ENCODE measurements at regions not wholly inside any gene's neighbourhood (a gene's known extent, or its start where the extent isn't known, plus 50 kb on each side); places are given as distances from the start of the nearest gene placed in this dataset.
"Not testable (repeated sequence)": the region's sequence is repeated elsewhere in the genome, so short reads cannot be mapped to it uniquely, and the experiment has no call there.

- H3K27ac ChIP-seq (ENCODE audit: low read length) = no peak overlapping the region
- H3K4me3 ChIP-seq (ENCODE audit: low read depth in 1 of 2, low read length in 2 of 2) = no peak overlapping the region
- H3K4me1 ChIP-seq (ENCODE audit: control insufficient read depth in 1 of 2, insufficient read depth in 2 of 2, low read length in 2 of 2) = no peaks in the 10 kb centered on the region
- H3K36me3 ChIP-seq (ENCODE audit: control insufficient read depth in 1 of 2, insufficient read depth in 2 of 2, low read length in 2 of 2) = no peaks in the 10 kb centered on the region
- H3K27me3 ChIP-seq (ENCODE audit: low read depth, low read length) = no peaks in the 10 kb centered on the region
- H3K9me3 ChIP-seq (ENCODE audit: control insufficient read depth in 1 of 2, low read length in 2 of 2) = no peaks in the 10 kb centered on the region
Observed at GRCh38 chr21:35819134-35819533, 241.2 kb downstream of the SETD4 start.

- Histone ChIP-seq H3K4me1 (ENCODE audit: control insufficient read depth in 1 of 2, insufficient read depth in 2 of 2, low read length in 2 of 2) (no peaks in the 10 kb centered on the region), H3K4me3 (ENCODE audit: low read depth in 1 of 2, low read length in 2 of 2) (no peak overlapping the region), H3K9me3 (ENCODE audit: control insufficient read depth in 1 of 2, low read length in 2 of 2) (no peaks in the 10 kb centered on the region), H3K27me3 (ENCODE audit: low read depth, low read length) (no peaks in the 10 kb centered on the region), H3K27ac (ENCODE audit: low read length) (no peak overlapping the region), H3K36me3 (ENCODE audit: control insufficient read depth in 1 of 2, insufficient read depth in 2 of 2, low read length in 2 of 2) (no peaks in the 10 kb centered on the region)
Observed at GRCh38 chr21:35818597-35818996, 241.7 kb downstream of the SETD4 start.

GRCh38 chr21:35814858-35815619 is 245.3 kb downstream of the SETD4 start:
- no peak overlapping the region for H3K27ac ChIP-seq (ENCODE audit: low read length)
- no peaks in the 10 kb centered on the region for H3K27me3 ChIP-seq (ENCODE audit: low read depth, low read length)
- H3K9me3 ChIP-seq (ENCODE audit: control insufficient read depth in 1 of 2, low read length in 2 of 2) = no peaks in the 10 kb centered on the region
- no peaks in the 10 kb centered on the region for H3K4me1 ChIP-seq (ENCODE audit: control insufficient read depth in 1 of 2, insufficient read depth in 2 of 2, low read length in 2 of 2)
- no peak overlapping the region for H3K4me3 ChIP-seq (ENCODE audit: low read depth in 1 of 2, low read length in 2 of 2)
- no peaks in the 10 kb centered on the region for H3K36me3 ChIP-seq (ENCODE audit: control insufficient read depth in 1 of 2, insufficient read depth in 2 of 2, low read length in 2 of 2)

GRCh38 chr21:35812679-35813078 is 247.6 kb downstream of the SETD4 start:
- Histone ChIP-seq H3K27me3 (ENCODE audit: low read depth, low read length) (no peaks in the 10 kb centered on the region), H3K9me3 (ENCODE audit: control insufficient read depth in 1 of 2, low read length in 2 of 2) (no peaks in the 10 kb centered on the region), H3K27ac (ENCODE audit: low read length) (no peak overlapping the region), H3K4me1 (ENCODE audit: control insufficient read depth in 1 of 2, insufficient read depth in 2 of 2, low read length in 2 of 2) (no peaks in the 10 kb centered on the region), H3K4me3 (ENCODE audit: low read depth in 1 of 2, low read length in 2 of 2) (no peak overlapping the region), H3K36me3 (ENCODE audit: control insufficient read depth in 1 of 2, insufficient read depth in 2 of 2, low read length in 2 of 2) (no peaks in the 10 kb centered on the region)

- Histone ChIP-seq H3K4me3 (ENCODE audit: low read depth in 1 of 2, low read length in 2 of 2) (no peak overlapping the region), H3K9me3 (ENCODE audit: control insufficient read depth in 1 of 2, low read length in 2 of 2) (no peaks in the 10 kb centered on the region), H3K27me3 (ENCODE audit: low read depth, low read length) (no peaks in the 10 kb centered on the region), H3K4me1 (ENCODE audit: control insufficient read depth in 1 of 2, insufficient read depth in 2 of 2, low read length in 2 of 2) (no peaks in the 10 kb centered on the region), H3K36me3 (ENCODE audit: control insufficient read depth in 1 of 2, insufficient read depth in 2 of 2, low read length in 2 of 2) (no peaks in the 10 kb centered on the region), H3K27ac (ENCODE audit: low read length) (no peak overlapping the region)
Observed at GRCh38 chr21:35811191-35811806, 249.0 kb downstream of the SETD4 start.

- H3K27me3 ChIP-seq (ENCODE audit: low read depth, low read length) = no peaks in the 10 kb centered on the region
- no peak overlapping the region for H3K27ac ChIP-seq (ENCODE audit: low read length)
- H3K4me1 ChIP-seq (ENCODE audit: control insufficient read depth in 1 of 2, insufficient read depth in 2 of 2, low read length in 2 of 2) = no peaks in the 10 kb centered on the region
- H3K4me3 ChIP-seq (ENCODE audit: low read depth in 1 of 2, low read length in 2 of 2) = no peak overlapping the region
- H3K36me3 ChIP-seq (ENCODE audit: control insufficient read depth in 1 of 2, insufficient read depth in 2 of 2, low read length in 2 of 2) = no peaks in the 10 kb centered on the region
- no peaks in the 10 kb centered on the region for H3K9me3 ChIP-seq (ENCODE audit: control insufficient read depth in 1 of 2, low read length in 2 of 2)
Observed at GRCh38 chr21:35810431-35810970, 249.8 kb downstream of the SETD4 start.

GRCh38 chr21:35801391-35801790 is 258.9 kb downstream of the SETD4 start:
- Histone ChIP-seq H3K27me3 (ENCODE audit: low read depth, low read length) (no peaks in the 10 kb centered on the region), H3K4me1 (ENCODE audit: control insufficient read depth in 1 of 2, insufficient read depth in 2 of 2, low read length in 2 of 2) (peaks cover 6 to 7% of the 10 kb centered on the region in 2 donors), H3K36me3 (ENCODE audit: control insufficient read depth in 1 of 2, insufficient read depth in 2 of 2, low read length in 2 of 2) (no peaks in the 10 kb centered on the region), H3K4me3 (ENCODE audit: low read depth in 1 of 2, low read length in 2 of 2) (no peak overlapping the region), H3K27ac (ENCODE audit: low read length) (no peak overlapping the region), H3K9me3 (ENCODE audit: control insufficient read depth in 1 of 2, low read length in 2 of 2) (no peaks in the 10 kb centered on the region)

- H3K27me3 ChIP-seq (ENCODE audit: low read depth, low read length); H3K27ac ChIP-seq (ENCODE audit: low read length); H3K4me3 ChIP-seq (ENCODE audit: low read depth in 1 of 2, low read length in 2 of 2); H3K4me1 ChIP-seq (ENCODE audit: control insufficient read depth in 1 of 2, insufficient read depth in 2 of 2, low read length in 2 of 2); H3K9me3 ChIP-seq (ENCODE audit: control insufficient read depth in 1 of 2, low read length in 2 of 2); H3K36me3 ChIP-seq (ENCODE audit: control insufficient read depth in 1 of 2, insufficient read depth in 2 of 2, low read length in 2 of 2): not testable (repeated sequence)
Observed at GRCh38 chr21:35800796-35801385, 259.4 kb downstream of the SETD4 start.

- H3K4me1 ChIP-seq (ENCODE audit: control insufficient read depth in 1 of 2, insufficient read depth in 2 of 2, low read length in 2 of 2) = peaks cover 6 to 7% of the 10 kb centered on the region in 2 donors
Observed at GRCh38 chr21:35796844-35797243, 263.5 kb downstream of the SETD4 start.

GRCh38 chr21:35794527-35794926 is 265.8 kb downstream of the SETD4 start:
- H3K27me3 ChIP-seq (ENCODE audit: low read depth, low read length); H3K4me3 ChIP-seq (ENCODE audit: low read depth in 1 of 2, low read length in 2 of 2); H3K36me3 ChIP-seq (ENCODE audit: control insufficient read depth in 1 of 2, insufficient read depth in 2 of 2, low read length in 2 of 2); H3K9me3 ChIP-seq (ENCODE audit: control insufficient read depth in 1 of 2, low read length in 2 of 2); H3K4me1 ChIP-seq (ENCODE audit: control insufficient read depth in 1 of 2, insufficient read depth in 2 of 2, low read length in 2 of 2); H3K27ac ChIP-seq (ENCODE audit: low read length): not testable (repeated sequence)

More at GRCh38 chr21:35796844-35797243, 263.5 kb downstream of the SETD4 start:
- Histone ChIP-seq H3K4me3 (ENCODE audit: low read depth in 1 of 2, low read length in 2 of 2) (no peak overlapping the region), H3K27me3 (ENCODE audit: low read depth, low read length) (no peaks in the 10 kb centered on the region), H3K36me3 (ENCODE audit: control insufficient read depth in 1 of 2, insufficient read depth in 2 of 2, low read length in 2 of 2) (no peaks in the 10 kb centered on the region), H3K27ac (ENCODE audit: low read length) (no peak overlapping the region), H3K9me3 (ENCODE audit: control insufficient read depth in 1 of 2, low read length in 2 of 2) (no peaks in the 10 kb centered on the region)

GRCh38 chr21:35792569-35793305 is 267.6 kb downstream of the SETD4 start:
- Histone ChIP-seq H3K9me3 (ENCODE audit: control insufficient read depth in 1 of 2, low read length in 2 of 2) (peaks cover 0 to 3% of the 10 kb centered on the region in 2 donors), H3K4me3 (ENCODE audit: low read depth in 1 of 2, low read length in 2 of 2) (no peak overlapping the region), H3K27me3 (ENCODE audit: low read depth, low read length) (no peaks in the 10 kb centered on the region), H3K36me3 (ENCODE audit: control insufficient read depth in 1 of 2, insufficient read depth in 2 of 2, low read length in 2 of 2) (no peaks in the 10 kb centered on the region), H3K4me1 (ENCODE audit: control insufficient read depth in 1 of 2, insufficient read depth in 2 of 2, low read length in 2 of 2) (peaks cover 6 to 7% of the 10 kb centered on the region in 2 donors), H3K27ac (ENCODE audit: low read length) (no peak overlapping the region)
